ENCODE measurements at regions not wholly inside any gene's neighbourhood (a gene's known extent, or its start where the extent isn't known, plus 50 kb on each side); places are given as distances from the start of the nearest gene placed in this dataset.

GRCh38 chr14:36022765-36023410 is 153.6 kb downstream of the PTCSC3 start:
- TF ChIP-seq POLR2A (IDR thresholded peaks at IDR 0.05) (no peak), CTCF (IDR thresholded peaks at IDR 0.05) (no peak)

Measured in adrenal gland (tissue), 5 donors.